Endothelial cell of umbilical vein (primary cell): ENCODE measurements at regions not wholly inside any gene's neighbourhood (a gene's known extent, or its start where the extent isn't known, plus 50 kb on each side); places are given as distances from the start of the nearest gene placed in this dataset.

Experiments
- BruUV-seq: library from RNA; stranded (reverse); fragments of 400-500 nt; replicated peaks from 2 replicates; lab custom pipeline; 2021; lab: Mats Ljungman, UMichigan
- CTCF ChIA-PET: fragments of 300-600, 350-600 bp; sonication (Branson Sonifier 250); formaldehyde crosslinking; loops from one replicate; lab custom pipeline; 2021; ENCODE audit warnings: antibody characterized with exemption, inconsistent platforms; lab: Charles Lee
- POLR2A ChIA-PET: fragments of 300-600, 350-600 bp; sonication (Branson Sonifier 250); formaldehyde crosslinking; loops from one replicate; lab custom pipeline; 2021; ENCODE audit warnings: antibody characterized with exemption, inconsistent platforms; lab: Charles Lee
- DNase-seq: peaks from one replicate; pipeline ENCODE4 v3.0.0-alpha.2; 2011; ENCODE audit warnings: low read depth, low spot score
- FAIRE-seq: peaks from 2 replicates; lab custom pipeline; 2011; peaks lifted over from hg19 to GRCh38; lab: Jason Lieb, UNC
- H2AFZ ChIP-seq: 2 replicates; pipeline ENCODE4 v1.6.0; 2012; ENCODE audit warnings: low read depth, low read length, control low read depth, inconsistent platforms
- H3K27ac ChIP-seq: 2 replicates; pipeline ENCODE4 v1.5.1; 2011; ENCODE audit warnings: low read depth, mild to moderate bottlenecking, control low read depth, low read length, moderate library complexity; ENCODE audit not compliant: insufficient read depth
- H3K27me3 ChIP-seq, 2 experiments: 2 replicates each; pipeline versions ENCODE4 v1.6.0 to v1.6.1; 2011; ENCODE audit warnings: low read length in 2 of 2, mixed read lengths in 1 of 2; ENCODE audit not compliant: control insufficient read depth in 2 of 2, insufficient read depth in 2 of 2
- H3K36me3 ChIP-seq, 2 experiments: 2 replicates in 1 of 2; 3 replicates in 1 of 2; pipeline ENCODE4 v1.5.1; 2011; ENCODE audit warnings: low read length in 2 of 2, mild to moderate bottlenecking in 1 of 2, moderate library complexity in 1 of 2; ENCODE audit not compliant: control insufficient read depth in 2 of 2, insufficient read depth in 2 of 2; ENCODE audit errors: extremely low read depth in 1 of 2
- H3K4me1 ChIP-seq: 3 replicates; pipeline ENCODE4 v1.5.1; 2011; ENCODE audit warnings: mild to moderate bottlenecking, low read length; ENCODE audit not compliant: control insufficient read depth, insufficient read depth; ENCODE audit errors: extremely low read depth
- H3K4me2 ChIP-seq: 2 replicates; pipeline ENCODE4 v1.6.1; 2011; ENCODE audit warnings: low read length, control low read depth, mixed read lengths; ENCODE audit not compliant: insufficient read depth
- H3K4me3 ChIP-seq, 3 experiments: fragments of 200-600 bp in 1 of 3; sonication (generic), shearing (Covaris generic) in 1 of 3; replicated peaks in 1 of 3; 2 replicates each; pipeline ENCODE4 v1.5.1; 2011 to 2016; ENCODE audit warnings: control low read depth in 3 of 3, low read length in 3 of 3, mild to moderate bottlenecking in 2 of 3, inconsistent platforms in 1 of 3, low read depth in 1 of 3, moderate library complexity in 1 of 3; ENCODE audit not compliant: insufficient read depth in 1 of 3
- H3K79me2 ChIP-seq: 2 replicates; pipeline ENCODE4 v1.6.0; 2012; ENCODE audit warnings: low read length, inconsistent platforms; ENCODE audit not compliant: control insufficient read depth, insufficient read depth
- H3K9ac ChIP-seq: replicated peaks from 2 replicates; pipeline ENCODE3; 2011; ENCODE audit warnings: low read length, control low read depth; ENCODE audit not compliant: insufficient read depth; ENCODE audit errors: extremely low read depth
- H3K9me1 ChIP-seq: replicated peaks from 3 replicates; pipeline ENCODE4 v1.6.0; 2011; ENCODE audit warnings: mild to moderate bottlenecking, low read length; ENCODE audit not compliant: control insufficient read depth, insufficient read depth; ENCODE audit errors: extremely low read depth
- H3K9me3 ChIP-seq: replicated peaks from 2 replicates; pipeline ENCODE4 v1.5.1; 2012; ENCODE audit warnings: low read length, inconsistent platforms; ENCODE audit not compliant: control insufficient read depth, insufficient read depth
- H4K20me1 ChIP-seq: replicated peaks from 2 replicates; pipeline ENCODE3; 2011; ENCODE audit warnings: mild to moderate bottlenecking, low read length; ENCODE audit not compliant: control insufficient read depth, insufficient read depth; ENCODE audit errors: extremely low read depth
- FOS ChIP-seq: IDR thresholded peaks from 2 replicates; pipeline ENCODE4 v1.6.1; 2011; ENCODE audit warnings: mild to moderate bottlenecking, low read length, moderate library complexity, borderline replicate concordance; ENCODE audit not compliant: insufficient read depth
- GATA2 ChIP-seq: IDR thresholded peaks from 2 replicates; pipeline ENCODE4 v1.7.0; 2011; ENCODE audit warnings: low read depth, mild to moderate bottlenecking, moderate library complexity, mixed read lengths, low read length; ENCODE audit not compliant: insufficient read length, insufficient read depth
- MAX ChIP-seq: IDR thresholded peaks from 2 replicates; pipeline ENCODE4 v1.6.1; 2011; ENCODE audit not compliant: insufficient read depth, insufficient read length
- dilution Hi-C: fragments of 300-500 bp; cut with MboI; formaldehyde crosslinking; loops from one replicate; pipeline ENCODE4 v1.15.0; 2019; ENCODE audit warnings: low sequenced_read_pairs; ENCODE audit not compliant: extremely low pct_ligation_motif_present
- intact Hi-C: fragments of 100-400 bp; cut with micrococcal nuclease; formaldehyde crosslinking; loops from one replicate; pipeline ENCODE4 v1.10.0; 2022

GRCh38 chr5:84480873-84481637 is 96.4 kb upstream of the EDIL3 start:
- Histone ChIP-seq H3K79me2 (no peaks in the 10 kb centered on the region), H3K9ac (no peak overlapping the region), H3K9me3 (no peaks in the 10 kb centered on the region), H3K4me1 (no peaks in the 10 kb centered on the region), H3K4me3 (no peak overlapping the region), H3K9me1 (no peaks in the 10 kb centered on the region), H2AFZ (no peak overlapping the region), H3K27ac (no peak overlapping the region), H4K20me1 (no peaks in the 10 kb centered on the region), H3K36me3 (no peaks in the 10 kb centered on the region), H3K27me3 (peaks cover 0 to 3% of the 10 kb centered on the region in 2 experiments), H3K4me2 (no peak overlapping the region)
- FAIRE-seq (no peak), DNase-seq (peak; percentile 2)
- TF ChIP-seq GATA2: peak; percentile 23
- no peak for TF ChIP-seq FOS
- no TSS peak for BruUV-seq
- ChIA-PET POLR2A (no interaction called here), CTCF (no interaction called here)
- dilution Hi-C loops: no loop called here
- intact Hi-C loops: no loop called here

- FAIRE-seq: no peak
- intact Hi-C loops (no loop called here), dilution Hi-C loops (no loop called here)
Observed at GRCh38 chr5:84478603-84479002, 93.9 kb upstream of the EDIL3 start.

More at GRCh38 chr5:84478603-84479002, 93.9 kb upstream of the EDIL3 start:
- no peak overlapping the region for H3K27ac ChIP-seq
- no peak overlapping the region for H3K9ac ChIP-seq
- TF ChIP-seq FOS (peak; percentile 56), MAX (no peak)
- BruUV-seq: no TSS peak
- no peak for DNase-seq
- ChIA-PET POLR2A (no interaction called here), CTCF (interaction anchor here (1.8 kb wide), 1 partner anchor 21 kb away, joined by 6 read pairs; no protein-coding TSS in a partner anchor)
- peaks cover 0 to 3% of the 10 kb centered on the region in 2 experiments for H3K27me3 ChIP-seq
- no peak overlapping the region for H3K4me2 ChIP-seq
- H3K9me3 ChIP-seq: no peaks in the 10 kb centered on the region
- H3K36me3 ChIP-seq: no peaks in the 10 kb centered on the region
- no peak overlapping the region for H2AFZ ChIP-seq
- no peak overlapping the region for H3K4me3 ChIP-seq
- no peaks in the 10 kb centered on the region for H3K4me1 ChIP-seq
- H4K20me1 ChIP-seq: no peaks in the 10 kb centered on the region
- H3K79me2 ChIP-seq: no peaks in the 10 kb centered on the region
- H3K9me1 ChIP-seq: no peaks in the 10 kb centered on the region
